WTC11 (cell line): ENCODE measurements at regions not wholly inside any gene's neighbourhood (a gene's known extent, or its start where the extent isn't known, plus 50 kb on each side); places are given as distances from the start of the nearest gene placed in this dataset.

ENCODE experiments used
- ATAC-seq: fragments of 200-7000 bp; cut with Tn5 transposase; 2 replicates; pipeline ENCODE4 v1.10.0; 2021; ENCODE audit warnings: mild to moderate bottlenecking, moderate library complexity
- CTCF ChIA-PET: fragments of 300-600 bp; sonication (Branson Sonifier 250); formaldehyde crosslinking; loops from one replicate; lab custom pipeline; 2021; ENCODE audit warnings: antibody characterized with exemption; lab: Charles Lee
- POLR2A ChIA-PET: fragments of 350-600 bp; sonication (Branson Sonifier 250); formaldehyde crosslinking; loops from one replicate; lab custom pipeline; 2021; ENCODE audit warnings: antibody characterized with exemption; lab: Charles Lee
- DNase-seq: peaks from one replicate; pipeline ENCODE4 v3.0.0; 2021; ENCODE audit warnings: low spot score
- H3K27ac Mint-ChIP-seq: 2 replicates; pipeline ENCODE4 v1.8.0; 2021; ENCODE audit warnings: mixed read lengths
- H3K27me3 Mint-ChIP-seq: 2 replicates; pipeline ENCODE4 v1.8.0; 2021; ENCODE audit warnings: low read depth, mild to moderate bottlenecking, moderate library complexity, mixed read lengths
- H3K36me3 Mint-ChIP-seq: 2 replicates; pipeline ENCODE4 v1.8.0; 2021; ENCODE audit warnings: mixed read lengths
- H3K4me1 Mint-ChIP-seq: 2 replicates; pipeline ENCODE4 v1.8.0; 2022; ENCODE audit warnings: mixed read lengths
- H3K4me3 Mint-ChIP-seq: 2 replicates; pipeline ENCODE4 v1.8.0; 2021; ENCODE audit warnings: mild to moderate bottlenecking, moderate library complexity, mixed read lengths
- H3K9me3 Mint-ChIP-seq: 2 replicates; pipeline ENCODE4 v1.8.0; 2021; ENCODE audit warnings: mixed read lengths
- AFF4 ChIP-seq: sonication (generic); formaldehyde crosslinking; IDR thresholded peaks from 2 replicates; pipeline ENCODE4 v1.8.1; 2023; ENCODE audit warnings: mild to moderate bottlenecking, missing genetic modification reagents, borderline replicate concordance
- ARID4B ChIP-seq: sonication (generic); formaldehyde crosslinking; IDR thresholded peaks from 2 replicates; pipeline ENCODE4 v1.8.0; 2023; ENCODE audit warnings: missing genetic modification reagents, mild to moderate bottlenecking, borderline replicate concordance
- ATF1 ChIP-seq: sonication (generic); formaldehyde crosslinking; IDR thresholded peaks from 2 replicates; pipeline ENCODE4 v1.8.1; 2023; ENCODE audit warnings: mild to moderate bottlenecking, moderate library complexity, missing genetic modification reagents
- CTCF ChIP-seq: fragments of 200-600 bp; IDR thresholded peaks from 2 replicates; pipeline ENCODE4 v1.8.0; 2022; ENCODE audit warnings: antibody characterized with exemption
- E2F4 ChIP-seq: sonication (generic); formaldehyde crosslinking; IDR thresholded peaks from 2 replicates; pipeline ENCODE4 v1.8.1; 2022; ENCODE audit warnings: low read depth, mild to moderate bottlenecking, moderate library complexity, missing genetic modification reagents, borderline replicate concordance
- E2F5 ChIP-seq: sonication (generic); formaldehyde crosslinking; IDR thresholded peaks from 2 replicates; pipeline ENCODE4 v1.8.1; 2022; ENCODE audit warnings: mild to moderate bottlenecking, moderate library complexity, missing genetic modification reagents
- FOXP1 ChIP-seq: sonication (generic); formaldehyde crosslinking; IDR thresholded peaks from 2 replicates; pipeline ENCODE4 v1.8.0; 2022; ENCODE audit warnings: missing genetic modification reagents, mild to moderate bottlenecking, moderate library complexity, borderline replicate concordance
- FOXP4 ChIP-seq: sonication (generic); formaldehyde crosslinking; IDR thresholded peaks from 2 replicates; pipeline ENCODE4 v1.8.0; 2022; ENCODE audit warnings: mild to moderate bottlenecking, missing genetic modification reagents
- GABPB1 ChIP-seq: sonication (generic); formaldehyde crosslinking; IDR thresholded peaks from 2 replicates; pipeline ENCODE4 v1.8.1; 2023; ENCODE audit warnings: mild to moderate bottlenecking, missing genetic modification reagents
- HMGXB4 ChIP-seq: sonication (generic); formaldehyde crosslinking; IDR thresholded peaks from 2 replicates; pipeline ENCODE4 v1.8.1; 2023; ENCODE audit warnings: mild to moderate bottlenecking, moderate library complexity, missing genetic modification reagents
- JUN ChIP-seq: sonication (generic); formaldehyde crosslinking; IDR thresholded peaks from 2 replicates; pipeline ENCODE4 v1.8.0; 2023; ENCODE audit warnings: mild to moderate bottlenecking, missing genetic modification reagents
- KAT7 ChIP-seq: sonication (generic); formaldehyde crosslinking; IDR thresholded peaks from 2 replicates; pipeline ENCODE4 v1.8.1; 2023; ENCODE audit warnings: missing genetic modification reagents, mild to moderate bottlenecking, borderline replicate concordance
- PRDM15 ChIP-seq: sonication (generic); formaldehyde crosslinking; IDR thresholded peaks from 2 replicates; pipeline ENCODE4 v1.8.0; 2022; ENCODE audit warnings: missing genetic modification reagents
- USF1 ChIP-seq: sonication (generic); formaldehyde crosslinking; IDR thresholded peaks from 2 replicates; pipeline ENCODE4 v1.8.0; 2022; ENCODE audit warnings: mild to moderate bottlenecking, missing genetic modification reagents

GRCh38 chr14:101417434-101417833, 143.9 kb upstream of the DIO3 start (continued):
- TF ChIP-seq JUN (CRISPR knock-in tag): no peak
- TF ChIP-seq, all 79 proteins: peak for 0

GRCh38 chr14:101418601-101419000, 142.7 kb upstream of the DIO3 start:
- H3K27me3 Mint-ChIP-seq: no peaks in the 10 kb centered on the region
- TF ChIP-seq ATF1 (CRISPR knock-in tag) (no peak), GABPB1 (CRISPR knock-in tag) (no peak), PRDM15 (CRISPR knock-in tag) (no peak), KAT7 (CRISPR knock-in tag) (no peak), CTCF (no peak), HMGXB4 (CRISPR knock-in tag) (no peak), USF1 (CRISPR knock-in tag) (no peak), ARID4B (CRISPR knock-in tag) (no peak), JUN (CRISPR knock-in tag) (no peak), FOXP1 (no peak), FOXP4 (no peak), E2F5 (no peak), AFF4 (CRISPR knock-in tag) (no peak), E2F4 (CRISPR knock-in tag) (no peak)

More at GRCh38 chr14:101418601-101419000, 142.7 kb upstream of the DIO3 start:
- Mint-ChIP-seq H3K27ac (no peak overlapping the region), H3K36me3 (no peaks in the 10 kb centered on the region), H3K4me1 (no peaks in the 10 kb centered on the region), H3K9me3 (peaks cover 11% of the 10 kb centered on the region), H3K4me3 (no peak overlapping the region)
- CTCF ChIA-PET: no interaction called here
- no peak for ATAC-seq
- DNase-seq: no peak
- POLR2A ChIA-PET: no interaction called here
